H1 (cell line): ENCODE measurements at regions not wholly inside any gene's neighbourhood (a gene's known extent, or its start where the extent isn't known, plus 50 kb on each side); places are given as distances from the start of the nearest gene placed in this dataset.

Experiments
- CEBPB ChIP-seq: IDR thresholded peaks from 2 replicates; pipeline ENCODE4 v1.6.1; 2012; ENCODE audit warnings: low read depth, low read length
- CHD7 ChIP-seq: fragments of 300-600 bp; sonication (generic); IDR thresholded peaks from 2 replicates; pipeline ENCODE4 v1.7.1; 2012; ENCODE audit warnings: low read length, moderate library complexity, mild to moderate bottlenecking, inconsistent platforms; ENCODE audit not compliant: insufficient replicate concordance
- CTCF ChIP-seq, 3 experiments: IDR thresholded peaks; 1 replicate in 2 of 3; 2 replicates in 1 of 3; pipeline versions ENCODE4 v1.5.1 to v1.6.1; 2011; ENCODE audit warnings: low read length in 3 of 3, mild to moderate bottlenecking in 3 of 3, inconsistent platforms in 2 of 3, low read depth in 1 of 3, moderate library complexity in 1 of 3; ENCODE audit not compliant: insufficient read depth in 1 of 3; ENCODE audit errors: control extremely low read depth in 1 of 3
- EP300 ChIP-seq, 2 experiments: IDR thresholded peaks; 1 replicate in 1 of 2; 2 replicates in 1 of 2; pipeline ENCODE4 v1.6.1; 2011 to 2012; ENCODE audit warnings: low read depth in 2 of 2, low read length in 2 of 2, mild to moderate bottlenecking in 2 of 2, borderline replicate concordance in 1 of 2, inconsistent platforms in 1 of 2, moderate library complexity in 1 of 2
- POLR2A ChIP-seq, 2 experiments: IDR thresholded peaks; 1 replicate in 1 of 2; 2 replicates in 1 of 2; pipeline ENCODE4 v1.6.1; 2011; ENCODE audit warnings: low read depth in 2 of 2, low read length in 2 of 2, mild to moderate bottlenecking in 2 of 2; ENCODE audit errors: control extremely low read depth in 1 of 2
- SP1 ChIP-seq: IDR thresholded peaks from 2 replicates; pipeline ENCODE4 v1.6.1; 2011; ENCODE audit warnings: low read depth, low read length

- TF ChIP-seq CHD7: no peak
- TF ChIP-seq CEBPB: no peak
- TF ChIP-seq SP1: no peak
- no peak for TF ChIP-seq CTCF (IDR thresholded peaks at IDR 0.05; ENCODE audit: control extremely low read depth in 1 of 3, insufficient read depth in 1 of 3, low read depth in 1 of 3, low read length in 3 of 3)
- TF ChIP-seq EP300 (IDR thresholded peaks at IDR 0.05; ENCODE audit: borderline replicate concordance in 1 of 2, low read depth in 2 of 2, low read length in 2 of 2): no peak
- TF ChIP-seq POLR2A (IDR thresholded peaks at IDR 0.05; ENCODE audit: control extremely low read depth in 1 of 2, low read depth in 2 of 2, low read length in 2 of 2): no peak
Measured at GRCh38 chr12:11561411-11561810, 88.1 kb upstream of the ETV6 start.
